ENCODE measurements at regions not wholly inside any gene's neighbourhood (a gene's known extent, or its start where the extent isn't known, plus 50 kb on each side); places are given as distances from the start of the nearest gene placed in this dataset.
A peak's percentile ranks its signal among the peaks of the same experiment; 100 is the strongest.

DNA sequence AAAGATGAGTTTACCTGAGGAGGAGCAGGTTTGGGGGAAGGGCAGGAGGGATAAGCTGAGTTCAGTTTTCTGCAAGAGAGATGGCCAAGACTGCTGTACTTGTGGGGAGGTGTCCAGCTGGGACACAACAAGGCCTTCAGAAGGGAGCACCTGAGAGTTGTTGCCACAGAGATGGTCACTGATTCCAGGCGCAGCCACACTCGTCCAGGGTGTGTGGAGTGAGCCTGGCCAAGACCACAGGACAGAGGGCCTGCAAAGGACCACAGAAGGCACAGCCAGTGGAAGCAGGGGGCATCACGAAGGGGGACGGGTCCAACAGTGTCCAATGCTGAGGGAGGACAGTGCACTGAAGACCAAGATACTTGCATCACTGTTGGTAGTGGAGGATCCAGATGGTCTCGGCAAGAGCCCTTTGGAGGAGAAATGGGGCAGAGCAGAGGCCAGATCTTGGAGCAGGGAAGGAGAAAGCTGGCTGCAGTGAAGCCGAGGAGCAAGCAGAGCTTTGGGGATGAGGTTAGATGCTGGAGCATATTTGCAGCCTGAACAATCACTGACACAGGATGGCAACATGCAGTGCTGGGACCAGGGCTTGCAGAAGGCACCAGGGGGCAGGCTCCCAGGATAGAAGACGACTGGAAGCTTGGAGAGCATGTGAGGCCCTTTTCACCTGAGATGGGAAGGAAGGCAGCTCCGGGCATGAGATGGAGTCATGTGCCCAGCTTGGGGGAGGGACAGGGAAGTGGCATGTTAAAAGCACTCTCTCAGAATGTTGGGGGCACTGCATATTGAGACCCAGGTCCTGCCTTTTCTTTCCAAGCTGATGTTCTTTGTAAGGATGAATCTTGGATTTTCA is 214.0 kb downstream of the CYP26B1 start:
- H4K20me1 ChIP-seq (ENCODE audit: insufficient read depth) = no peaks in the 10 kb centered on the region
- no peak overlapping the region for H3K4me3 ChIP-seq
- H3F3A ChIP-seq (ENCODE audit: insufficient read depth, low read depth) = no peaks in the 10 kb centered on the region
- no peaks in the 10 kb centered on the region for H3K36me3 ChIP-seq (ENCODE audit: low read depth)
- POLR2A ChIA-PET (ENCODE audit: unreplicated experiment) = no interaction called here
- TF ChIP-seq, protein P1, sequence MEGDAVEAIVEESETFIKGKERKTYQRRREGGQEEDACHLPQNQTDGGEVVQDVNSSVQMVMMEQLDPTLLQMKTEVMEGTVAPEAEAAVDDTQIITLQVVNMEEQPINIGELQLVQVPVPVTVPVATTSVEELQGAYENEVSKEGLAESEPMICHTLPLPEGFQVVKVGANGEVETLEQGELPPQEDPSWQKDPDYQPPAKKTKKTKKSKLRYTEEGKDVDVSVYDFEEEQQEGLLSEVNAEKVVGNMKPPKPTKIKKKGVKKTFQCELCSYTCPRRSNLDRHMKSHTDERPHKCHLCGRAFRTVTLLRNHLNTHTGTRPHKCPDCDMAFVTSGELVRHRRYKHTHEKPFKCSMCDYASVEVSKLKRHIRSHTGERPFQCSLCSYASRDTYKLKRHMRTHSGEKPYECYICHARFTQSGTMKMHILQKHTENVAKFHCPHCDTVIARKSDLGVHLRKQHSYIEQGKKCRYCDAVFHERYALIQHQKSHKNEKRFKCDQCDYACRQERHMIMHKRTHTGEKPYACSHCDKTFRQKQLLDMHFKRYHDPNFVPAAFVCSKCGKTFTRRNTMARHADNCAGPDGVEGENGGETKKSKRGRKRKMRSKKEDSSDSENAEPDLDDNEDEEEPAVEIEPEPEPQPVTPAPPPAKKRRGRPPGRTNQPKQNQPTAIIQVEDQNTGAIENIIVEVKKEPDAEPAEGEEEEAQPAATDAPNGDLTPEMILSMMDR (conservative IDR thresholded peaks at IDR 0.05) = peak; percentile 56
- TF ChIP-seq EZH2 (IDR thresholded peaks at IDR 0.05; ENCODE audit: low read depth) = no peak
- DNase-seq = no peak
- peaks cover 21% of the 10 kb centered on the region for H3K4me1 ChIP-seq (replicated peaks; ENCODE audit: insufficient read depth)
- CTCF ChIA-PET = interaction anchor here (0.5 to 1.5 kb wide), 4 partner anchors 48 to 216 kb away, joined by 3 to 9 read pairs (median 4); no protein-coding TSS in a partner anchor
- no peaks in the 10 kb centered on the region for H3K27me3 ChIP-seq (ENCODE audit: insufficient read depth, low read depth)
- intact Hi-C loops (cut with micrococcal nuclease; ENCODE audit: unreplicated experiment) = no loop called here
- H3K4me2 ChIP-seq = no peak overlapping the region
- no peaks in the 10 kb centered on the region for H3K9me2 ChIP-seq (ENCODE audit: insufficient read depth)
- H2AFZ ChIP-seq = no peak overlapping the region
- H3K9me3 ChIP-seq (ENCODE audit: insufficient read depth, low read depth) = no peaks in the 10 kb centered on the region
- no peak overlapping the region for H3K27ac ChIP-seq
- no TSS peak for BruUV-seq (replicated peaks)
- no peaks in the 10 kb centered on the region for H3K79me2 ChIP-seq (ENCODE audit: low read depth)

DNA sequence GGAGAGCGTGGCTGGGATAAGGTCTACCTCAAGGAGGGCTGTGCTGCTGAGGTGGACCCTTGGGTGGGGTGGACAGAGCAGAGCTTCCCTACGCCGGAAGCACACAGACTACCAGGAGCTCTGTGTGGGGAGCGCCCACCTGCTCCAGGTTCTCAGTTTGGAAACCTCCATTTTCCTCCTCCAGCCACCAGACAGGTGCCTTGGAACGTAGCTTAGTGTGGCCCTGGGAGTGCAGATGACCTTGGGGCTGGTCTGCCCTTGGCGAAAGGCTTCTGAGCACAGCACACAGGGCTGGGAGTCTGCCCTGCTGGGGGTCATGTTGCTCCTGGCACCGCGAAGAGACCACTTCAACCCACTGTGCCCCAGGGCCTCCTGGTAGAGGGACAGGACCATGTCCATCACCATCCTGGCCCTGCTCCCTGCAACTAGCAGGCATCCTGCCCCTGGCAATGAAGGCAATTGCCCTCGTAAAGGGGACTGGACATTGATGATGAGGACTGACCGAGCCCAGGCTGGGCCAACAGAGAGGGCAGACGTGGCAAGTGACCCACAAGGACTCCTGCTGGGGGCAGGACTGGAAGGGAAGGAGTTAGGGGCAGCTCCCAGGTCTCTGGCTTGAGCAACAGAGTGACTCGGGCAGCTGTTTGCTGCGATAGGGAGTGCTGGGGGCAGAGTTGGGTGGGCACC is 214.7 kb downstream of the CYP26B1 start:
- no peaks in the 10 kb centered on the region for H3K27me3 ChIP-seq (ENCODE audit: insufficient read depth, low read depth)
- TF ChIP-seq EZH2 (IDR thresholded peaks at IDR 0.05; ENCODE audit: low read depth) = no peak
- TF ChIP-seq, protein P1 (conservative IDR thresholded peaks at IDR 0.05) = no peak
- H3K4me1 ChIP-seq (replicated peaks; ENCODE audit: insufficient read depth) = peaks cover 21% of the 10 kb centered on the region
- CTCF ChIA-PET = no interaction called here
- intact Hi-C loops (cut with micrococcal nuclease; ENCODE audit: unreplicated experiment) = no loop called here
- no peak overlapping the region for H2AFZ ChIP-seq
- no peak overlapping the region for H3K4me2 ChIP-seq
- POLR2A ChIA-PET (ENCODE audit: unreplicated experiment) = interaction anchor here (0.6 kb wide), 1 partner anchor 13 kb away, joined by 4 read pairs; no protein-coding TSS in a partner anchor
- no peaks in the 10 kb centered on the region for H3K9me3 ChIP-seq (ENCODE audit: insufficient read depth, low read depth)
- H3K36me3 ChIP-seq (ENCODE audit: low read depth) = no peaks in the 10 kb centered on the region
- no peak for DNase-seq
- no peaks in the 10 kb centered on the region for H3K9me2 ChIP-seq (ENCODE audit: insufficient read depth)
- H3F3A ChIP-seq (ENCODE audit: insufficient read depth, low read depth) = no peaks in the 10 kb centered on the region
- no peak overlapping the region for H3K27ac ChIP-seq
- no peaks in the 10 kb centered on the region for H4K20me1 ChIP-seq (ENCODE audit: insufficient read depth)
- no peak overlapping the region for H3K4me3 ChIP-seq
- BruUV-seq (replicated peaks) = no TSS peak
- H3K79me2 ChIP-seq (ENCODE audit: low read depth) = no peaks in the 10 kb centered on the region

DNA sequence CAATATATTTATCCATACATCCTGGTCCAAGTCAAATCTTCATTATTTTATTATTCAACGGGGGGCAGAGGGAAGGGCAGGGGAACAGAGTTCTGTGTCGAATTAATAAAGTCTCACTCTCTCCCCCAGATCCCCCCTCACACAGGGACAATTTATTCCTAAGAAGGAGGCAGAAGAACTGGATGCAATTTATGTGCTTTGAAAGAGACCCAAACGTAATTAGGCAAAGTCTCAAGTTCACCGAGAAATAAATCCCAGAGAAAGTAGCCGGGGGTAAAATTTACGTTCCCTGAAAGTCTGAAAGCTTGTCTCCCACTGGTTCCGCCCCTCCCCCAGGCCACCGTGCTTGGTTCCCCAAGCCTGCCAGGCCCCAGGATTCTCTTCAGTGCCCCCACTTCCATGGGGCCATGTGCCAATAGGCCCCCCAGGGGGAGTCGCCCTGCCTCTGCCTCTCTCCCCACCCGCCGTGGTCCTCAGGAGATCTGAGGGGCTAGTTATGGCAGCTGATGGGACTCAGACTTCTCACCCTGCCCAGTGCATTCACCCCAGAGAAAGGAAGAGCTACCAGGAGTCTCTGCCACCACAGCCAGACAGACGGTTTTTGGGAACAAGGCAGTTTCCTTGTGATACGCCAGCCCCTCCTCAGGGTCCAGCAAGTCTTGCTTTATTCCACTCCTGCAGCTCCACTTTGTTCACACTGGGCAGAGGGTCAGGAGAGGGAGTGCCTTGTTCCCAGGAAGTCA is 215.5 kb downstream of the CYP26B1 start:
- H3K9me3 ChIP-seq (ENCODE audit: insufficient read depth, low read depth) = no peaks in the 10 kb centered on the region
- no peak overlapping the region for H3K27ac ChIP-seq
- TF ChIP-seq, protein P1 (conservative IDR thresholded peaks at IDR 0.05) = no peak
- no peak for TF ChIP-seq EZH2 (IDR thresholded peaks at IDR 0.05; ENCODE audit: low read depth)
- no peak overlapping the region for H2AFZ ChIP-seq
- H3K36me3 ChIP-seq (ENCODE audit: low read depth) = no peaks in the 10 kb centered on the region
- no peaks in the 10 kb centered on the region for H3F3A ChIP-seq (ENCODE audit: insufficient read depth, low read depth)
- CTCF ChIA-PET = no interaction called here
- no peaks in the 10 kb centered on the region for H3K27me3 ChIP-seq (ENCODE audit: insufficient read depth, low read depth)
- H3K9me2 ChIP-seq (ENCODE audit: insufficient read depth) = no peaks in the 10 kb centered on the region
- no peaks in the 10 kb centered on the region for H4K20me1 ChIP-seq (ENCODE audit: insufficient read depth)
- H3K4me2 ChIP-seq = no peak overlapping the region
- POLR2A ChIA-PET (ENCODE audit: unreplicated experiment) = interaction anchor here (0.6 kb wide), 2 partner anchors 13 to 813 kb away, joined by 4 read pairs; no protein-coding TSS in a partner anchor
- intact Hi-C loops (cut with micrococcal nuclease; ENCODE audit: unreplicated experiment) = no loop called here
- no peak overlapping the region for H3K4me3 ChIP-seq
- BruUV-seq (replicated peaks) = no TSS peak
- H3K79me2 ChIP-seq (ENCODE audit: low read depth) = no peaks in the 10 kb centered on the region
- H3K4me1 ChIP-seq (replicated peaks; ENCODE audit: insufficient read depth) = peaks cover 21% of the 10 kb centered on the region
- no peak for DNase-seq

All from PC-9 (cell line).